HCT116 (cell line): ENCODE measurements at regions not wholly inside any gene's neighbourhood (a gene's known extent, or its start where the extent isn't known, plus 50 kb on each side); places are given as distances from the start of the nearest gene placed in this dataset.

Source experiments
- CTCF ChIP-seq, 3 experiments: fragments of 200-600 bp in 1 of 3; sonication (generic) in 1 of 3; IDR thresholded peaks in 2 of 3; conservative IDR thresholded peaks in 1 of 3; 2 replicates each; pipeline ENCODE4 v1.5.1; 2012 to 2017; ENCODE audit warnings: low read depth in 2 of 3, low read length in 2 of 3, antibody characterized with exemption in 1 of 3, borderline replicate concordance in 1 of 3, control low read depth in 1 of 3, mild to moderate bottlenecking in 1 of 3, mixed read lengths in 1 of 3, mixed run types in 1 of 3, moderate library complexity in 1 of 3; ENCODE audit not compliant: insufficient read depth in 1 of 3
- EGR1 ChIP-seq: IDR thresholded peaks from 2 replicates; pipeline ENCODE4 v1.6.1; 2012; ENCODE audit warnings: low read depth
- EZH2 ChIP-seq: fragments of 200-600 bp; sonication (generic); IDR thresholded peaks from 2 replicates; pipeline ENCODE4 v1.6.1; 2017; ENCODE audit warnings: antibody characterized with exemption, mixed run types
- MAX ChIP-seq: IDR thresholded peaks from 2 replicates; pipeline ENCODE4 v1.6.1; 2012
- POLR2A ChIP-seq: IDR thresholded peaks from 2 replicates; pipeline ENCODE4 v1.7.0; 2011; ENCODE audit warnings: borderline replicate concordance; ENCODE audit not compliant: insufficient read depth, insufficient read length; ENCODE audit errors: extremely low read depth
- POLR2AphosphoS5 ChIP-seq: IDR thresholded peaks from 2 replicates; pipeline ENCODE4 v1.6.1; 2011; ENCODE audit warnings: mild to moderate bottlenecking, low read depth, low read length, moderate library complexity
- RAD21 ChIP-seq: IDR thresholded peaks from 2 replicates; pipeline ENCODE4 v1.6.1; 2012; ENCODE audit warnings: low read depth, mild to moderate bottlenecking
- REST ChIP-seq: IDR thresholded peaks from 2 replicates; pipeline ENCODE4 v1.6.1; 2012; ENCODE audit warnings: low read depth
- TCF7L2 ChIP-seq: IDR thresholded peaks from 2 replicates; pipeline ENCODE4 v1.7.0; 2011; ENCODE audit warnings: borderline replicate concordance, inconsistent platforms; ENCODE audit not compliant: insufficient read depth, insufficient read length; ENCODE audit errors: extremely low read depth
- ZBTB33 ChIP-seq: IDR thresholded peaks from 2 replicates; pipeline ENCODE4 v1.6.1; 2011; ENCODE audit warnings: mild to moderate bottlenecking, low read length, moderate library complexity; ENCODE audit not compliant: insufficient replicate concordance; ENCODE audit errors: extremely low read depth
- ZNF274 ChIP-seq: fragments of 200-500 bp; sonication (Bioruptor generic); IDR thresholded peaks from 2 replicates; pipeline ENCODE4 v1.6.1; 2014; ENCODE audit warnings: mild to moderate bottlenecking, low read depth, low read length, inconsistent platforms

- TF ChIP-seq CTCF (IDR thresholded peaks at IDR 0.05 in 2 of 3, conservative IDR thresholded peaks at IDR 0.05 in 1 of 3; ENCODE audit: borderline replicate concordance in 1 of 3, insufficient read depth in 1 of 3, low read depth in 2 of 3, low read length in 2 of 3) (no peak), POLR2AphosphoS5 (no peak), POLR2A (no peak), TCF7L2 (no peak), EGR1 (no peak), REST (no peak), ZBTB33 (no peak), ZNF274 (no peak), RAD21 (no peak), EZH2 (no peak), MAX (no peak)
Observed at GRCh38 chrX:104324461-104325212, 69.9 kb upstream of the ESX1 start.
